ENCODE measurements at regions not wholly inside any gene's neighbourhood (a gene's known extent, or its start where the extent isn't known, plus 50 kb on each side); places are given as distances from the start of the nearest gene placed in this dataset.

GRCh38 chr3:82005266-82005665 is 243.8 kb upstream of the GBE1 start:
- TF ChIP-seq TAF1 (IDR thresholded peaks at IDR 0.05; ENCODE audit: low read depth) (no peak), RAD21 (IDR thresholded peaks at IDR 0.05; ENCODE audit: low read depth) (no peak), USF1 (IDR thresholded peaks at IDR 0.05) (no peak), CREB1 (IDR thresholded peaks at IDR 0.05; ENCODE audit: low read depth) (no peak), EGR1 (IDR thresholded peaks at IDR 0.05) (no peak)

- TF ChIP-seq USF1 (IDR thresholded peaks at IDR 0.05) (no peak), MAX (IDR thresholded peaks at IDR 0.05) (no peak), RAD21 (IDR thresholded peaks at IDR 0.05; ENCODE audit: low read depth) (no peak), TEAD4 (IDR thresholded peaks at IDR 0.05) (no peak), EGR1 (IDR thresholded peaks at IDR 0.05) (no peak), FOXM1 (IDR thresholded peaks at IDR 0.05; ENCODE audit: borderline replicate concordance, low read depth) (no peak), CREB1 (IDR thresholded peaks at IDR 0.05; ENCODE audit: low read depth) (no peak), NFIC (IDR thresholded peaks at IDR 0.05) (no peak), YY1 (IDR thresholded peaks at IDR 0.05; ENCODE audit: low read depth) (no peak), TAF1 (IDR thresholded peaks at IDR 0.05; ENCODE audit: low read depth) (no peak), CEBPB (IDR thresholded peaks at IDR 0.05) (no peak), EP300 (IDR thresholded peaks at IDR 0.05; ENCODE audit: borderline replicate concordance) (no peak), TCF12 (IDR thresholded peaks at IDR 0.05; ENCODE audit: low read depth) (no peak), ZBTB7A (IDR thresholded peaks at IDR 0.05; ENCODE audit: low read depth) (no peak)
- TF ChIP-seq, protein P1, sequence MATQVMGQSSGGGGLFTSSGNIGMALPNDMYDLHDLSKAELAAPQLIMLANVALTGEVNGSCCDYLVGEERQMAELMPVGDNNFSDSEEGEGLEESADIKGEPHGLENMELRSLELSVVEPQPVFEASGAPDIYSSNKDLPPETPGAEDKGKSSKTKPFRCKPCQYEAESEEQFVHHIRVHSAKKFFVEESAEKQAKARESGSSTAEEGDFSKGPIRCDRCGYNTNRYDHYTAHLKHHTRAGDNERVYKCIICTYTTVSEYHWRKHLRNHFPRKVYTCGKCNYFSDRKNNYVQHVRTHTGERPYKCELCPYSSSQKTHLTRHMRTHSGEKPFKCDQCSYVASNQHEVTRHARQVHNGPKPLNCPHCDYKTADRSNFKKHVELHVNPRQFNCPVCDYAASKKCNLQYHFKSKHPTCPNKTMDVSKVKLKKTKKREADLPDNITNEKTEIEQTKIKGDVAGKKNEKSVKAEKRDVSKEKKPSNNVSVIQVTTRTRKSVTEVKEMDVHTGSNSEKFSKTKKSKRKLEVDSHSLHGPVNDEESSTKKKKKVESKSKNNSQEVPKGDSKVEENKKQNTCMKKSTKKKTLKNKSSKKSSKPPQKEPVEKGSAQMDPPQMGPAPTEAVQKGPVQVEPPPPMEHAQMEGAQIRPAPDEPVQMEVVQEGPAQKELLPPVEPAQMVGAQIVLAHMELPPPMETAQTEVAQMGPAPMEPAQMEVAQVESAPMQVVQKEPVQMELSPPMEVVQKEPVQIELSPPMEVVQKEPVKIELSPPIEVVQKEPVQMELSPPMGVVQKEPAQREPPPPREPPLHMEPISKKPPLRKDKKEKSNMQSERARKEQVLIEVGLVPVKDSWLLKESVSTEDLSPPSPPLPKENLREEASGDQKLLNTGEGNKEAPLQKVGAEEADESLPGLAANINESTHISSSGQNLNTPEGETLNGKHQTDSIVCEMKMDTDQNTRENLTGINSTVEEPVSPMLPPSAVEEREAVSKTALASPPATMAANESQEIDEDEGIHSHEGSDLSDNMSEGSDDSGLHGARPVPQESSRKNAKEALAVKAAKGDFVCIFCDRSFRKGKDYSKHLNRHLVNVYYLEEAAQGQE (IDR thresholded peaks at IDR 0.05; ENCODE audit: low read depth), result no peak
Measured at GRCh38 chr3:82004266-82004665, 242.8 kb upstream of the GBE1 start.

GRCh38 chr3:82002986-82003642 is 241.7 kb upstream of the GBE1 start:
- no peak for TF ChIP-seq CEBPB (IDR thresholded peaks at IDR 0.05)
- no peak for TF ChIP-seq TAF1 (IDR thresholded peaks at IDR 0.05; ENCODE audit: low read depth)
- no peak for TF ChIP-seq YY1 (IDR thresholded peaks at IDR 0.05; ENCODE audit: low read depth)
- TF ChIP-seq FOXM1 (IDR thresholded peaks at IDR 0.05; ENCODE audit: borderline replicate concordance, low read depth), result no peak
- TF ChIP-seq, protein P1 (IDR thresholded peaks at IDR 0.05; ENCODE audit: low read depth), result no peak
- no peak for TF ChIP-seq MAX (IDR thresholded peaks at IDR 0.05)
- TF ChIP-seq TCF12 (IDR thresholded peaks at IDR 0.05; ENCODE audit: low read depth), result no peak
- TF ChIP-seq TEAD4 (IDR thresholded peaks at IDR 0.05), result no peak
- no peak for TF ChIP-seq USF1 (IDR thresholded peaks at IDR 0.05)
- no peak for TF ChIP-seq EP300 (IDR thresholded peaks at IDR 0.05; ENCODE audit: borderline replicate concordance)
- TF ChIP-seq EGR1 (IDR thresholded peaks at IDR 0.05), result no peak
- no peak for TF ChIP-seq ZBTB7A (IDR thresholded peaks at IDR 0.05; ENCODE audit: low read depth)
- TF ChIP-seq RAD21 (IDR thresholded peaks at IDR 0.05; ENCODE audit: low read depth), result no peak
- no peak for TF ChIP-seq NFIC (IDR thresholded peaks at IDR 0.05)
- no peak for TF ChIP-seq CREB1 (IDR thresholded peaks at IDR 0.05; ENCODE audit: low read depth)

GRCh38 chr3:82002491-82002890 is 241.0 kb upstream of the GBE1 start:
- TF ChIP-seq, protein P1 (IDR thresholded peaks at IDR 0.05; ENCODE audit: low read depth), result no peak
- TF ChIP-seq ZBTB7A (IDR thresholded peaks at IDR 0.05; ENCODE audit: low read depth) (no peak), TCF12 (IDR thresholded peaks at IDR 0.05; ENCODE audit: low read depth) (no peak), TAF1 (IDR thresholded peaks at IDR 0.05; ENCODE audit: low read depth) (no peak), CEBPB (IDR thresholded peaks at IDR 0.05) (no peak), TEAD4 (IDR thresholded peaks at IDR 0.05) (no peak), MAX (IDR thresholded peaks at IDR 0.05) (no peak), YY1 (IDR thresholded peaks at IDR 0.05; ENCODE audit: low read depth) (no peak), NFIC (IDR thresholded peaks at IDR 0.05) (no peak), CREB1 (IDR thresholded peaks at IDR 0.05; ENCODE audit: low read depth) (no peak), EGR1 (IDR thresholded peaks at IDR 0.05) (no peak), EP300 (IDR thresholded peaks at IDR 0.05; ENCODE audit: borderline replicate concordance) (no peak), FOXM1 (IDR thresholded peaks at IDR 0.05; ENCODE audit: borderline replicate concordance, low read depth) (no peak), RAD21 (IDR thresholded peaks at IDR 0.05; ENCODE audit: low read depth) (no peak)
